ENCODE measurements at regions not wholly inside any gene's neighbourhood (a gene's known extent, or its start where the extent isn't known, plus 50 kb on each side); places are given as distances from the start of the nearest gene placed in this dataset.

DNA sequence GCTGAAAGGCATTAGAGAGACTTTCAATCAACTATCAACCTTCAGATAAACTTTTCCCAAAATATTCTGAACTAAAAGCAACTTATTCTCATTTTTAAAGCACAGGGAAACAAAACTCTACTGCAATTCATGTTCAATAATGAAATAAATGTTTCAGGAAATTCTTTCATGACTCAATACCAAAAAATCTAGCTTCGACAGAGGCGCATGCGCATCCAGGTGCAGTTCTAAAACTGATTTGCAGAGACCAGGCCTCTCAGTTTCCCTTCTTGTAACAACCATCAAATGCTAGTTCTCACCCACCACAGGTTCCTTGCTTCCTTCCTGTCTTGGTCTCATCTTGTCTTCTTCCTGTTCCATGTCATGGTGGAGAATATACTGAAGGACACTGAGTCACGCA is 55.3 kb upstream of the NRBF2 start:
- DNase-seq (no peak), ATAC-seq (no peak)
- H3K36me3 ChIP-seq, result no peaks in the 10 kb centered on the region
- no peaks in the 10 kb centered on the region for H3K9me3 ChIP-seq
- H3K4me1 ChIP-seq, result no peaks in the 10 kb centered on the region
- no peak overlapping the region for H3K4me3 ChIP-seq
- peaks cover 2% of the 10 kb centered on the region for H3K27me3 ChIP-seq (ENCODE audit: low read depth)
- intact Hi-C loops (cut with DNase I), result no loop called here
- H3K27ac ChIP-seq, result no peak overlapping the region
- TF ChIP-seq, protein P1, sequence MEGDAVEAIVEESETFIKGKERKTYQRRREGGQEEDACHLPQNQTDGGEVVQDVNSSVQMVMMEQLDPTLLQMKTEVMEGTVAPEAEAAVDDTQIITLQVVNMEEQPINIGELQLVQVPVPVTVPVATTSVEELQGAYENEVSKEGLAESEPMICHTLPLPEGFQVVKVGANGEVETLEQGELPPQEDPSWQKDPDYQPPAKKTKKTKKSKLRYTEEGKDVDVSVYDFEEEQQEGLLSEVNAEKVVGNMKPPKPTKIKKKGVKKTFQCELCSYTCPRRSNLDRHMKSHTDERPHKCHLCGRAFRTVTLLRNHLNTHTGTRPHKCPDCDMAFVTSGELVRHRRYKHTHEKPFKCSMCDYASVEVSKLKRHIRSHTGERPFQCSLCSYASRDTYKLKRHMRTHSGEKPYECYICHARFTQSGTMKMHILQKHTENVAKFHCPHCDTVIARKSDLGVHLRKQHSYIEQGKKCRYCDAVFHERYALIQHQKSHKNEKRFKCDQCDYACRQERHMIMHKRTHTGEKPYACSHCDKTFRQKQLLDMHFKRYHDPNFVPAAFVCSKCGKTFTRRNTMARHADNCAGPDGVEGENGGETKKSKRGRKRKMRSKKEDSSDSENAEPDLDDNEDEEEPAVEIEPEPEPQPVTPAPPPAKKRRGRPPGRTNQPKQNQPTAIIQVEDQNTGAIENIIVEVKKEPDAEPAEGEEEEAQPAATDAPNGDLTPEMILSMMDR (IDR thresholded peaks at IDR 0.05), result no peak

DNA sequence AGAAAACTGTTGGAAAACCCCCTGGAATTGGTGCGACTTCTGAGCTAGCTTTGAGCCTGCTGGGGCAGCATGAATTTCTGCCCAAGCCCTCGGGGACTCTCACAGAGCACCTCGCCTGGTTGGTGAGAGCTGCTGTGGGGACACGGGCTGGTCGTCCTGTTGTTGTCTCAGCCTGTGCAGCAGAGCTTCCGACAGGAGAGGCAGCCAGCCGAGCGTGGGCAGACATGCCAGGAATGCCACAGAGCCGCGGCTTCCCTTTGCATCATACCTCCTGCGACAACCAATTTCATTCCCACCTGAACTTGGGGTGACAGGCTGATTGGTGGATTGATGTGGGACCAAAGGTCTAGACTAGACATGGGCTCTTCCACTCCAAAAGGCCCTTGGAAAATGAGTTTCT is 60.2 kb upstream of the NRBF2 start:
- ATAC-seq, result no peak
- no peak for DNase-seq
- Histone ChIP-seq H3K4me3 (no peak overlapping the region), H3K36me3 (no peaks in the 10 kb centered on the region), H3K27me3 (ENCODE audit: low read depth) (peaks cover 8% of the 10 kb centered on the region), H3K27ac (no peak overlapping the region), H3K9me3 (no peaks in the 10 kb centered on the region), H3K4me1 (no peaks in the 10 kb centered on the region)
- intact Hi-C loops (cut with DNase I), result no loop called here
- TF ChIP-seq, protein P1 (IDR thresholded peaks at IDR 0.05), result no peak

DNA sequence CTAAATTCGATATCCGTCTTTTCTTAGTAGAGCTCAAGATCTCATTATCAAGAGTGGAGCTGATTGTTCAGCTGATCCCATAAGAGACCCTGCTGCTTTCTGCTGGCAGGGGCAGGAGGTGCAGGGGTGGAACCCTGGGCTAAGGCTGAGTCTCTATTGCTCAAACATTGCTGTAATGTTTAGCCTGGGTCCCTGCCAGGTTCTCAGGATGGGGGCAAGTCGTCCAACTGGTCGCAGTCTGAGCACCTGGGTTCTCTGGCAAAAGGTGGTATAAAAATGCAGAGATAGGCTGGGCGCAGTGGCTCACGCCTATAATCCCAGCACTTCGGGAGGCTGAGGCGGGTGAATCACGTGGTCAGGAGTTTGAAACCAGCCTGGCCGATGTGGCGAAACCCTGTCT is 62.0 kb upstream of the NRBF2 start:
- intact Hi-C loops (cut with DNase I), result no loop called here
- TF ChIP-seq, protein P1 (IDR thresholded peaks at IDR 0.05), result no peak
- Histone ChIP-seq H3K36me3 (no peaks in the 10 kb centered on the region), H3K27ac (no peak overlapping the region), H3K4me1 (no peaks in the 10 kb centered on the region), H3K9me3 (no peaks in the 10 kb centered on the region), H3K4me3 (no peak overlapping the region), H3K27me3 (ENCODE audit: low read depth) (peaks cover 8% of the 10 kb centered on the region)
- ATAC-seq (peak; percentile 87 to 89), DNase-seq (peak; percentile 61)

DNA sequence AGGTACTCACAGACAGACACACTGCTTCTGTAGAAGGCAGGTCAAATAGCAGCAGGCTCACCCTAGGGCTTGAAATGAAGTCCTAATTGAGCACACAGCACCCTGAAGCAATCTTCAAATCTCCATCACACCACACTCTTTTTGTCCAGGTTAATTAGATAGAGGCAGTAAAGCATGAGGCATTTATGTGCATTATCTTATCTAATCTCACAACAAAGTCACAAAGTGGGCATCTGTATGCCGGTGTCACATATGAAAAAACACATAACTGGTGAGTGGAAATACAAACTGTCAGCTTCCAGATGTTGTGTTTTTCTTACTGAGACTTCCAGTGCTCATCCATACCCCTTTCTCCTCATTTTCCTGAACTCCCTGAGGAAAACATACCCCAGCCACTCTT is 63.8 kb upstream of the NRBF2 start:
- intact Hi-C loops (cut with DNase I), result no loop called here
- H3K27me3 ChIP-seq (ENCODE audit: low read depth), result peaks cover 8% of the 10 kb centered on the region
- ATAC-seq (no peak), DNase-seq (no peak)
- H3K9me3 ChIP-seq, result no peaks in the 10 kb centered on the region
- TF ChIP-seq, protein P1 (IDR thresholded peaks at IDR 0.05), result no peak
- no peak overlapping the region for H3K27ac ChIP-seq
- no peak overlapping the region for H3K4me3 ChIP-seq
- no peaks in the 10 kb centered on the region for H3K36me3 ChIP-seq
- no peaks in the 10 kb centered on the region for H3K4me1 ChIP-seq

DNA sequence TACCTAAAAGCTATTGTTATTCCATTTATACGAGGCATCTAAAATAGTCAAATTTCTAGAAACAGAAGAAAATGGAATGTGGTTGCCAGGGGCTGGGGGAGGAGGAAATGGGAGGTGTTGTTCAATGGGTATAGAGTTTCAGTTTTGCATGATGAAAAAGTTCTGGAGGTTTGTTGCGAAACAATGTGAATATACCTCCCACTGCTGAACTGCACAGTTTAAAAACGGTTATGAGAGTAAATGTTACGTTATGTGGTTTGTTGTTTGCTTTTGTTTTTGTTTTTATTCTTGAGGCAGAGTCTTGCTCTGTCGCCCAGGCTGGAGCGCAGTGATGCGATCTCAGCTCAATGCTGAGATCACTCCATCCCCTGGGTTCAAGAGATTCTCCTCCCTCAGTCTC is 64.9 kb upstream of the NRBF2 start:
- TF ChIP-seq, protein P1 (IDR thresholded peaks at IDR 0.05), result no peak
- ATAC-seq (no peak), DNase-seq (no peak)
- no peaks in the 10 kb centered on the region for H3K4me1 ChIP-seq
- no peak overlapping the region for H3K4me3 ChIP-seq
- no peak overlapping the region for H3K27ac ChIP-seq
- intact Hi-C loops (cut with DNase I), result no loop called here
- peaks cover 8% of the 10 kb centered on the region for H3K27me3 ChIP-seq (ENCODE audit: low read depth)
- no peaks in the 10 kb centered on the region for H3K9me3 ChIP-seq
- no peaks in the 10 kb centered on the region for H3K36me3 ChIP-seq

DNA sequence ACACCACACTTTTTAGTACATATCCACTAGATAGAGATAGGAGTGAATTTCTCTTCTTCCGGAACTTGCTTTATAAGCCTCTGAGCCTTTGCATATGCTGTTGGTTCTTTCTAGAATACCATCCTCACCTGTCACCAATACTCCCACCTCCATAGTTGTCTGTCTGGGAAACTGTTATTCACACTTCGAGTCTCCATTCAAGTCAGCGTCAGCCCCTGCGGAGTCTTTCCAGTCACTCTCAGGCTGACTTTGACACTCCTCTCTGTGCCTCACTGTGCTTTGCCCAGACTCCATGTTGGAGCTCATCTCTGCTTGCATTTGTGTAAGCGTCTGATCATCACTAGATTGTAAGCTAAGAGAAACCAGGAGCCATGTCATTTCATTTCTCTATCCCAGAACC is 66.5 kb upstream of the NRBF2 start:
- TF ChIP-seq, protein P1 (IDR thresholded peaks at IDR 0.05), result no peak
- Histone ChIP-seq H3K27ac (no peak overlapping the region), H3K4me3 (no peak overlapping the region), H3K27me3 (ENCODE audit: low read depth) (peaks cover 5% of the 10 kb centered on the region), H3K9me3 (no peaks in the 10 kb centered on the region), H3K36me3 (no peaks in the 10 kb centered on the region), H3K4me1 (no peaks in the 10 kb centered on the region)
- no peak for DNase-seq
- ATAC-seq, result no peak
- intact Hi-C loops (cut with DNase I), result no loop called here

All from lower lobe of right lung (tissue), 2 donors.